ENCODE measurements at regions not wholly inside any gene's neighbourhood (a gene's known extent, or its start where the extent isn't known, plus 50 kb on each side); places are given as distances from the start of the nearest gene placed in this dataset.

GRCh38 chr5:73378765-73379164 lies 69.8 kb downstream of the FOXD1 start:
- TF ChIP-seq CTCF (IDR thresholded peaks at IDR 0.05), result no peak
- no peak for TF ChIP-seq POLR2AphosphoS5 (IDR thresholded peaks at IDR 0.05)
- TF ChIP-seq EP300 (IDR thresholded peaks at IDR 0.05), result no peak
- no peak for TF ChIP-seq POLR2A (IDR thresholded peaks at IDR 0.05)
- Histone ChIP-seq H3K27me3 (peaks cover 70% of the 10 kb centered on the region), H3K4me3 (no peak overlapping the region), H3K4me1 (peaks cover 0 to 15% (median 0%) of the 10 kb centered on the region in 3 donors), H3K36me3 (no peaks in the 10 kb centered on the region), H3K9me3 (peaks cover 0 to 25% (median 0%) of the 10 kb centered on the region in 3 donors), H3K27ac (no peak overlapping the region)
- no peak for ATAC-seq
- 100% methylated on average over 1 of the region's 1 CpG for WGBS, 2 donors (ENCODE audit: low coverage in 1 of 2)

GRCh38 chr5:73378070-73378469 lies 70.5 kb downstream of the FOXD1 start:
- TF ChIP-seq POLR2A (IDR thresholded peaks at IDR 0.05) (no peak), POLR2AphosphoS5 (IDR thresholded peaks at IDR 0.05) (no peak), EP300 (IDR thresholded peaks at IDR 0.05) (no peak), CTCF (IDR thresholded peaks at IDR 0.05) (no peak)
- 34 to 52% methylated on average over 2 to 4 of the region's 5 CpGs for WGBS, 2 donors (ENCODE audit: low coverage in 1 of 2)
- H3K9me3 ChIP-seq, result peaks cover 0 to 18% (median 0%) of the 10 kb centered on the region in 3 donors
- H3K4me1 ChIP-seq, result peaks cover 0 to 15% (median 0%) of the 10 kb centered on the region in 3 donors
- ATAC-seq, result no peak
- no peak overlapping the region for H3K4me3 ChIP-seq
- no peaks in the 10 kb centered on the region for H3K36me3 ChIP-seq
- no peak overlapping the region for H3K27ac ChIP-seq
- H3K27me3 ChIP-seq, result peaks cover 69% of the 10 kb centered on the region

DNA sequence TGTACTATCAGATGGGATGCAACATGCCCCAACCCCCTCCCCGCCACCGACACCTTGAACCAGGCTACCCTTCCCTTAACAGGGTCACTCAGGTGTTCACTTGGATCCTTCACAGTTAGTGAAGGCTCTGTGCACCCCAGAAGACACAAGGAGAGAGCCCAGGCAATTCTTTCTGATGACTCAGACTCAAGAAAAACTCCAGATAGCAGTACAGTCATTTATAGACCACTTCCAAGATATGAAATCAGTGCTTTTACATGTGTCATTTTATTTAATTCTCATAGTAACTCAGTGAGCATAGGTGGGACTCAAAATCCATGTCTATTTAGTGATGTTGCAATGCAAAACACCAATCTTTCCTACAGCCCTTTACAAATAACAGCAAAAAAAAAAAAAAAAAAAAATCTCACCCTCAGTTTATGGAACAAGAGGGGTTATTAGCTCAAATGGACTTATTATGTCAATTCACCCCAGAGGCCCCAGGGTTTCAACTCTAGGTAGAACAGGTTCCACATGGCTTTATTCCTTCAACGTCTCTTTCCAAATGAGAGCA lies 71.9 kb downstream of the FOXD1 start:
- WGBS, 2 donors (ENCODE audit: low coverage in 1 of 2), result 72 to 89% methylated on average over 2 to 3 of the region's 3 CpGs
- H3K27me3 ChIP-seq, result peaks cover 61% of the 10 kb centered on the region
- no peak overlapping the region for H3K27ac ChIP-seq
- H3K9me3 ChIP-seq, result peaks cover 0 to 7% (median 0%) of the 10 kb centered on the region in 3 donors
- no peak overlapping the region for H3K4me3 ChIP-seq
- H3K4me1 ChIP-seq, result peaks cover 0 to 7% (median 0%) of the 10 kb centered on the region in 3 donors
- no peaks in the 10 kb centered on the region for H3K36me3 ChIP-seq
- ATAC-seq, result no peak
- no peak for TF ChIP-seq CTCF (IDR thresholded peaks at IDR 0.05)
- no peak for TF ChIP-seq EP300 (IDR thresholded peaks at IDR 0.05)
- no peak for TF ChIP-seq POLR2AphosphoS5 (IDR thresholded peaks at IDR 0.05)
- no peak for TF ChIP-seq POLR2A (IDR thresholded peaks at IDR 0.05)

- TF ChIP-seq EP300 (IDR thresholded peaks at IDR 0.05) (no peak), POLR2A (IDR thresholded peaks at IDR 0.05) (no peak), POLR2AphosphoS5 (IDR thresholded peaks at IDR 0.05) (no peak), CTCF (IDR thresholded peaks at IDR 0.05) (no peak)
- Histone ChIP-seq H3K4me3 (no peak overlapping the region), H3K27ac (no peak overlapping the region), H3K36me3 (no peaks in the 10 kb centered on the region), H3K4me1 (no peaks in the 10 kb centered on the region), H3K27me3 (peaks cover 53% of the 10 kb centered on the region), H3K9me3 (no peaks in the 10 kb centered on the region)
- 100% methylated on average over 2 of the region's 2 CpGs; no CpG with 5 or more reads in 1 of the 2 donors for WGBS, 2 donors (ENCODE audit: low coverage in 1 of 2)
- ATAC-seq, result no peak
Measured at GRCh38 chr5:73375949-73376348, 72.6 kb downstream of the FOXD1 start.

- H3K27ac ChIP-seq, result no peak overlapping the region
- TF ChIP-seq POLR2AphosphoS5 (IDR thresholded peaks at IDR 0.05), result no peak
- TF ChIP-seq POLR2A (IDR thresholded peaks at IDR 0.05), result no peak
- no peaks in the 10 kb centered on the region for H3K36me3 ChIP-seq
- H3K27me3 ChIP-seq, result peaks cover 46% of the 10 kb centered on the region
- WGBS, 2 donors (ENCODE audit: low coverage in 1 of 2), result 76 to 77% methylated on average over 2 of the region's 2 CpGs
- H3K4me1 ChIP-seq, result no peaks in the 10 kb centered on the region
- no peak for ATAC-seq
- no peak overlapping the region for H3K4me3 ChIP-seq
- H3K9me3 ChIP-seq, result no peaks in the 10 kb centered on the region
Measured at GRCh38 chr5:73375191-73375545, 73.4 kb downstream of the FOXD1 start.
